GM19035 (cell line): ENCODE measurements at regions not wholly inside any gene's neighbourhood (a gene's known extent, or its start where the extent isn't known, plus 50 kb on each side); places are given as distances from the start of the nearest gene placed in this dataset.

Source experiments
- ATAC-seq: cut with Tn5 transposase; IDR thresholded peaks from one replicate; pipeline ENCODE4 v1.9.1; 2021; ENCODE audit not compliant: unreplicated experiment

DNA sequence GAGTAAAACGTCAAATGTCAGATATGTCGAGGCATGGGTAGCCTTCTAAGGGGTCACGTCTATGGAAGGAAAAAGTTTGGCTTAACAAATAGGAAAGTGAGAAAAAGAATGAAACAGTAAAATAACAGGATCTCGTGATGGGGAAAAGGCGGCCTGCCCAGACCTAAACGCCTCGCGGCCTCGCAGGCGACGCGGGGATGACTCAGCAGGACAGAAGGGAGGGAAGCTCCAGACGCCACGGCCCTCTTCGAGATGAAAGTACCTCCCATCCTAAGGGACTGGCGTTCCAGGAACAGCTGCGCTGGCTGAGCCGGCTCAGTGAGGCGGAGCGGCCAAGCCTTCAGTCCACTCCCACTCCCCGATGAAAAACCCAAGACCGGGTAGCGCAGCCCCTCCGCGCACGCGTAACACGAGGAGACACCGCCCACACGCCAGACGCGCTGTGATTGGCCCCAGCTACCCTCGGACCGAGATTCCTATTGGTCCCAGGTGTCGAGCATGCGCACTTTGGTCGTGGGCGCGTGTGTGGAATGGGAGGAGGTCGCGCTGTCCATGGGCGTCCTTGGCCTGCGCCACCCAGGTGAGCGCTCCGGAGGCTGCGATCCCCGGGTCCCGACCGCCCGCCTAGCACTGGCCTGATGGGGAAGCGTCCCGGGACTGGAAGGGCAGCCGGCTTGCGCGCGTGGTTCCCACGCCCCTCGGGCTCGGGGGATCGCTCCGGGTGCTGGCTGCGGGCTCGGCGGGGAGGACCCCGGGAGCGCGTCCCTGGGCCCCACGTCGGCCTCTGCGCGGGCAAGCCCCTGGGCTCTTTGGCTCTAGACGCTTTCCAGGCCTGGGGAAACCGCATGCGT, 588.5 kb downstream of the MTRR start:
- peak; percentile 91 for ATAC-seq

DNA sequence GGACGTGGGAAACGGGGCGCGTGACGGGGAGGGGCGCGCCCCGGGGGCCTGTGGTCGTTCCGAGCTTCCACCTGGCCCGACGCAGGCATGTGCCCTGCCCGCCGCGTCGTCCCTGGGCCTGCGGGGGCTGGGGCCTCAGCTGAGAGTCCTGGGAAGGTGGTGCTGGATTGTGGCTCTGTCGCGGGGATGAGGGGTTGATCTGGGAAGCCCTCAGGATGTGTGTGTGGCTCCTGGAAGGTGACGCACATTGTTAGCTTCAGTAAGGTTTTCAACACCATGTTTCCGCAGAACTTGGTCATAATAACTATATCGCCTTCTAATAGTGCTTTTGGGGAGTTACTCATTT, 589.1 kb downstream of the MTRR start:
- peak; percentile 15 for ATAC-seq

DNA sequence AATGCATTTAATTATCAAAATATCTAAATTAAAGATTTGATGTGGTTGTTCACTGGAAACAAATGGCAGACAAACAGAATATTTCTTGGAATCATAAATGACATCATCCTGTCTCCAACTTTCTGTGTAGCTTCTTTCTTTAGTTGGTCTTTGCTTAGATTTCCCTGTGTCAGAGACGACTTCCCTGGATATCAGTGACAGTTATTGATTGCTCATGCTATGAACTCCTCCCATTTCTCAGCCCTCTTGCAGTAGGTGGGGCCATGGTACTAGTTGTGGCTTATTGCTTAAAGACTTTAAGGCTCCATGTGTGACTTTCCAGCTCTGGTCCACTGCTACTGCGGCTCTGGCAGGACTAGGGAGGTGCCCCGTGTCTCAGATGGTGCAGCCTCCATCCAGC, 592.6 kb downstream of the MTRR start:
- ATAC-seq = no peak

DNA sequence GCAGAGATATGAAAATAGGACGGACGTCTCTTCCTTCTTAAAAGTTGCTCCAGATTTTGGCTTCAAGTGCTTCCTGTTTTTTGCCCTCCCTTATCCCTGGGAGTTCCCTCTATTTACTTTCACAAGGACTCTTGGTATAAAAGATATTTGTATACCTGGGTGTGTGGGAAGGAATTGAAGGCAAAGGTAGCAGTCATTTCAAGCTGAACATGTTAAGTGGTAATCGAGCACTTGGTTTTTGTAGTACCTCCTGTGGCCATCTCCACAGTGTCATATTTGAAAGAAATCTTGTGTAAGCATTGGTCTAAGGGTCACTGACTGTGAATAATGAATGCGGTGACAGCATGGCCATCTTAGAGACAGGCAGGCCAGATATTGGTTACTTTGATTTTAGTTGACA, 593.6 kb downstream of the MTRR start:
- ATAC-seq = no peak

DNA sequence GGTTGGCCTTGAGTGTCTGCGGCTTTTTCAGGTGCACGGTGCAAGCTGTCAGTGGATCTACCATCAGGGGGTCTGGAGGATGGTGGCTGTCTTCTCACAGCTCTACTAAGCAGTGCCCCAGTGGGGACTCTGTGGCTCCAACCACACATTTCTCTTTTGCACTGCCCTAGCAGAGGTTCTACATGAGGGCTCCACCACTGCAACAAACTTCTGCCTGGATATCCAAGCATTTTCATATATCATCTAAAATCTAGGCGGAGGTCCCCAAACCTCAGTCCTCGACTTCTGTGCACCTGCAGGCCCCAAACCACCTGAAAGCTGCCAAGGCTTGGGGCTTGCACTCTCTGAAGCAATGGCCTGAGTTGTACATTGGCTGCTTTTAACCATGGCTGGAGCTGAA, 601.5 kb downstream of the MTRR start:
- no peak for ATAC-seq

DNA sequence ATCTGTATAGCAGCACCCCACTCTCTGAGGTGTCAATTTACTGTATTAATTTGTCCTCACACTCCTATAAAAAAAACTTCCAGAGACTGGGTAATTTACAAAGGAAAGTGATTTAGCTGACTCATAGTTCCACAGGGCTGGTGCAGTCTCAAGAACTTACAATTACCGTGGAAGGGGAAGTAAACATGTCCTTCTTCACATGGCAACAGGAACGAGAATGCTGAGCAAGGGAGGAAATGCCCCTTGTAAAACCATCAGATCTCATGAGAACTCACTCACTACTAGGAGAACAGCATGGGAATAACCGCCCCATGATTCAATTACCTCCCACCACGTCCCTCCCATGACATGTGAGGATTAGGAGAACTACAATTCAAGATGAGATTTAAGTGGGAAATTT, 602.6 kb downstream of the MTRR start:
- no peak for ATAC-seq

DNA sequence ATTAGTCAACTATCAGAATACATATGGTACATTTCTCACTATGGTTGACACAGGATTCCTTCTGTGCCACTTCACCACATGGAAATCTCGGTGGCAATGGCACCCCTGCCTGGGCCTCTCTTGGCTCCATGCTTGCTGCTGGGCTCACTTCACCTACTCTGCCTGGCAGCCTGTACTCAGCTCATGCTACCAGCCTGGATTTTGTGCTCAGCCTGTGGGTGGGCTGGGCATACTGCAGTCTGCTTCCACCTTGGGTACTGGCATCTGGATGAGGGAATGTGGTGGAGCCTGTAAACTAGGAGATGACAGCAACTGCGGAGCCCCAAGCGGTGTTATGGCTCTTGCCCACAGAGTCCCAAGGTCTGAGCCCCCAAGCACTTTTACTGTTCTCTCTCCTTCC, 604.1 kb downstream of the MTRR start:
- ATAC-seq = no peak

DNA sequence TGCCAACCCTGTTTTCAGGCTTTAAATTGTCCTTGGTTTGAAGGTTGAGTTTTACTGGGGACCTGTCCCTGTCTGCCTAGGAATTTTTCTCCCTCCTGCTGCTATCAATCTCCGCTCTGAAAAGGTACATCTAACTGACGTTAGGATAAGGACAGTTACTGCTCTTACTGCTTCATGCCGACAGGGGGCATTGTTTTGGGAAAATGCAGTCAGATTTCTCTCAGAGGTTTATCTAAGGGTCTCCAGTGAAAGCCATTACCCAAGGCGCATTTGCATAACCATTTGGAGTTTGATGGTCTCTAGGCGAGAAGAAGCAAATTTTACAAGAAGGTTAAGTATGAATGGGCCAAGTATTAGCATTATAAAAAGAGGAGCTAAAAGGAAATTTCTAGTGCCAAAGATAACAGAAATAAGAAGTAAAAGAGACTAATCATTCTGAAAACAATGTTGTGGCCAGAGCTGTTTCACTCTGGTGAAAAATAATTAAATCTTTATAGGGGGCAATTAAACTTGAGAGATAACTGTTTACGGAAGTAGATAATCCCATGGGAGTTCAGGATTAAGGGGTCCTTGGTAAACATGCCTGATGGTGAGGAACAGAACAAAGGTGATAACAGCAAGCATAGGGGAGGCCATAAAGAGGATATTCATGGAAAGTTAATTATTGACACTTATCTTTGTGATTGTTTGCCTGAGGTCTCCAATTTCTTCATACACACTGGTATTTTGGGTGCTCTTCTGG, 605.0 kb downstream of the MTRR start:
- no peak for ATAC-seq

DNA sequence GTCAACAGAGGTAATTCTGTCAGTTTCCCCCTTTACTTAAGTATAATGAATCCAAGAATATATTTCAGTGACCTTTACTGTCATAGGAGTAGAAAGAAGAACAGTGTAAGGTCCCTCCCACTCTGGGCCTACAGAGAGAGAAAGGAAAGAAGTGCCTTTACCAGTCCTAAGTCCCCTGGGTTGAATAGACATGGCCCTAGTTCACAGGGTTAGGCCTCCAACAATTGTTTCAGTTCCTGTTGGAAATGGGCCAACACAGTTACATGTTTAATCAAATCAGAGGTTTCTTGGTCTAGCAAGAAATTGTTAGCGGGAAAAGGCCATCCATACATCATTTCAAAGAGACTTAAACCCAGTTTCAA, 605.6 kb downstream of the MTRR start:
- no peak for ATAC-seq

DNA sequence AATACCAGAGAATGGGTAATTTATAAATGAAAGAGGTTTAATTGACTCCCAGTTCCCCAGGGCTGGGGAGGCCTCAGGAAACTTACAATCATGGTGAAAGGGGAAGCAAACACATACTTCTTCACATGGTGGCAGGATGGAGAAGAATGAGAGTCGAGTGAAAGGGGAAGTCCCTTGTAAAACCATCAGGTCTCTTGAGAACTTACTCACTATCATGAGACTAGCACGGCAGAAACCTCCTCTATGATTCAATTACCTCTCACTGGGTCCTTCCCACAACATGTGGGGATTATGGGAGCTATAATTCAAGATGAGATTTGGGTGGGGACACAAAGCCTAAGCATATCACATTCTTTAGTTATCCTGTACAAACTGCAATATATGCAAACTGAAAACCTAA, 609.4 kb downstream of the MTRR start:
- ATAC-seq = no peak

DNA sequence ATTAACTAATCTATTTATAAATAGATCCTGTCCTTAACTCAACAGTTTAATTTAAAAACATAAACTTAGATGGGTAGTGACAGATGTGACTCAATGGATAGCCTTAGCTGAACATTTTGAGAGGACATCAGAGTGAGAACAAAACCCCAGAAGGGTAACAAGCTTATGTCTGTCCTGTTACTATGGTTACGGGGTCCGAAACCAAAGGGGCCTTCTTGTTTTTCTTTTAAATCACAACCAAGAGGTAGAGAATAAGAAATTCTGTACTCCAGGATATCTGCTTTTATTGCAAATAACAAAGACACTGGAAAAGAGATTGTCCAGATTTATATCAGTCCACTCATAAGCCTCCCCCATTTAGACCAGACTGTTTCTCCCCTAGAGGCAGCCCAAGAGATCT, 612.1 kb downstream of the MTRR start:
- no peak for ATAC-seq

DNA sequence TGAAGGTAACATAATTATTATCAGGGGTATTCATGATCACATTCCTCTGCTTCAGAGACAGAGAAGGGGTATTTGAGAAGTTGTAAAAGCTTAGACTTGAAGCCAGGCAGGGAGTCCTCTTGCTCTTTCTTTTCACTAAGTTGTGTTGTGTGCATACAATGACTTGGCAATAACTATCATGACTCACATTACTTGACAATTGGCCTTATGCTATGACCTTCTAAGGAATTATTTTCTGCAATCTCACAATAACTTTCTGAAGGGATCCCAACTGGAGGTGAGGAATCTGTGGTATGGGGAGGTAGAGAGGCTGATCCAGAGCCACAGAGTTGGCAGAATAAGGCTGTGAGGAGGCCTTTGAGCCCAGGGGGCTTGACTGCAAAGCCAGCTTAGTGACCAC, 622.3 kb downstream of the MTRR start:
- ATAC-seq = no peak

DNA sequence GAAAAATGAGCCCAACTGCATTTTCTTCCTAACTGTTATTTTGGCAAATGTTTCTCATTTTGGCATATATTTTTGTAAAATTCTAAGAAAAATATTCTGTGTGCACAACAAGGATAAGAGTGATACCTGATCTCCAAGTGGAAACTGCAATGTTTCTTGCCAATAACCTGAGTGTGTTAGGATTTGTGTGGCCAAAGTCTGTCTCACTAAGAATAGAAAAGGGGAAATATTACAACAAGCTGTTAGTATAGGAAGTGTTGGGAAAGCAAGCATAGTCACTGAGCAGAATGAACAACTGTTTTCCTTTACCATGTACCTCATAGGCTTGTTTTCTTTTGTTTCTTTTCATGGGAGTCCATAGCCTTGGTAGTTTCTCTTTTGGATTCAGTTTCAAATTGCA, 624.2 kb downstream of the MTRR start:
- ATAC-seq = no peak

DNA sequence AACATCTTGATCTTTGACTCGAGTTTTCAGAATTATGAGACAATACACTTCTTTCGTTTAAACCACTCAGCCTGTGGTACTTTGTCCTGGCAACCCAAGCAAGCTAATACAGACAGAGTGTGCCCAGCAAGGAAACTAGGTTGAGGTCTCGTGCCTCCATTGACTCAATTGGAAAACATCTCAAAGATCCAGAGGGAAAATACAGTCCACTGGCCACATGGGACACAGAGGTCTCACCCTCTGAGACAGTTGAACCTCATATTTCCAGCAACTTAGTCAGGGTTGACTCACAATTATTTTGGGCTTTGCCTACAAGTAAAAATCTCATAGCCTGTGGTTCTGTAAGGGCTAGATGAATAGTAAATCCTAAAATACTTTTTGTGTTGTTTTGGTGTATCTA, 631.5 kb downstream of the MTRR start:
- ATAC-seq = no peak

DNA sequence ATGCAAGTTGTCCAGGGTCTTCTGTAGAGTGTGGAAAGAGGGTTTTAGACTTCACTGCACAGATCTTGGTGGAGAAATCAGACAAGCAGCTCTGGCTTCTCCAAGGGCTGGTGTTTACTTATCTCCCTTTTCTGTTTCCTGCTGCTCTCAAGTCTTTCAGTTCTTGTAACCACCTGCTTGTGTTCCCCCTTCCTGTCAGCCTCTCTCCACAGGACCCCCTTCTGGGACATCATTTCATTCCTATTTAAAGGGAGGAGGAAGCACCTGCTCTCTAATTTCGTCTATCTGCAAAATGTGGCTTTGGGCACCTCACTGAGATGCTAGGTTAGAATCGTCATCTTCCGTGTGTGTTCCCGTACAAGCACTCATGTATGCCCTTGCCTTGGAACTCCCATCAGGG, 636.2 kb downstream of the MTRR start:
- no peak for ATAC-seq

DNA sequence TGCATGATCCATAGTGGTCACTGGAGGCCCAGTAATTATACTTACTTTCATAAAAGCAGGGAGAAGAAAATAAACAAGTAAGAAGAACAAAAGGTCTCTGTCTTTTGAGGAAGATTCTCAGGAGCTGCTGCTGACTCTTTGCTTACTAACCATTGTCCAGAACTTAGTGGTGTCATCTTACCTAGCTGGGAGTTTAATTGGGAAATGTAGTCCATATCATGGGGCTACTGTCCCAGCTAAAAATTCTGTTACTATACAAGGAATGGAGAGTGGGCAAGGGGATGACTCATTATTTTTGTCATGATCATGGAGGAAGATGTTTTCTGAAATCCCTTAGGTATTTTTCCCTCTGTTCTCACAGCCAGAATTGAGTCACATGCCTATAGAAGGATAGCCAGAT, 639.3 kb downstream of the MTRR start:
- ATAC-seq = no peak

DNA sequence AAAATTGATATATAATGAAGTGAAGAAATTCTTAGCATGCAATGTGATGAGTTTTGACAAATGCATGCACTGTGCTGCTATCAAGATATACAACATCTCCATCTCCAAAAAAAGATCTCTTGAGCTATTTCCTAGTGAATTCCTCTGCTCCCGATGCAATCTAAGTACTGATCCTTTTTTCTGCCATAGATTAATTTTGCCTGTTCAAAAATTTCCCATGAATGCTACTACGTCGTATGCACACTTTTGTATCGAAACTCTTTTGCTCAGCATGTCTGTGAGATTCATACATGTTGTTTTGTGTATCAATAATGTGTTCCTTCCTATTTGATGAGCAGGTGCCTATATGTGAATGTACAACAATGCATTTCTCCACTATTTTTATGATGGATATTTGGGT, 647.4 kb downstream of the MTRR start:
- no peak for ATAC-seq

DNA sequence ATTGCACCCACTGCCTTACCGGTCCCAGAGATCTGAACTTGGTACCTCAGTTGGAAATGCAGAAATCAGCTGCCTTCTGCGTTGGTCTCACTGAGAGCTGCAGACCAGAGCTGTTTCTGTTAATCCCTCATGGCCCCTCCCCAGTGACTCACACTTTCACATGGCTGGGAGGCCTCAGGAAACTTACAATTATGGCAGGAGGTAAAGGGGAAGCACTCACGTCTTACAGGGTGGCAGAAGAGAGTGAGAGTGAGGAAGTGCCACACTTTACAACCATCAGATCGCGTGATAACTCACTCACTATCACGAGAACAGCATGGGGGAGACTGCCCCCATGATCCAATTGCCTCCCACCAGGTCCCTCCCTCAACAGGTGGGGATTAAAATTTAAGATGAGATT, 648.5 kb downstream of the MTRR start:
- no peak for ATAC-seq

DNA sequence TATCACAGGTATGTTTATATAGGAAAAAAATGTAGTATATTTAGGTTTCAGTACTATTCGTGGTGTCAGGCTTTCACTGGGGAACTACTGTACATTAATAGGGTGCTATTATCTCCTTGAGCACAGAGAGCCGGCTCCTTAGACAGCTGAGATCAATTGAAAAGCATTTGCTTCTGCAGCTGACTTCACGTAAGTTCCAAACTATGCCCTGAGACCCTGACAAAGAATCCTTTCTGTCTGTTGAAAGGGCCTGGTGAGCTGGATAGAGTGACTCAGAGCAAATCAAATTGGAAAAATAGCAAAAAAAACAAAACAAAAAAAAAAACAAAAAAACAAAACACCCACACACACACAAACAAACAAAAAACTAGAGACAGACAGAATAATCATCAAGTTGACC, 652.0 kb downstream of the MTRR start:
- no peak for ATAC-seq

DNA sequence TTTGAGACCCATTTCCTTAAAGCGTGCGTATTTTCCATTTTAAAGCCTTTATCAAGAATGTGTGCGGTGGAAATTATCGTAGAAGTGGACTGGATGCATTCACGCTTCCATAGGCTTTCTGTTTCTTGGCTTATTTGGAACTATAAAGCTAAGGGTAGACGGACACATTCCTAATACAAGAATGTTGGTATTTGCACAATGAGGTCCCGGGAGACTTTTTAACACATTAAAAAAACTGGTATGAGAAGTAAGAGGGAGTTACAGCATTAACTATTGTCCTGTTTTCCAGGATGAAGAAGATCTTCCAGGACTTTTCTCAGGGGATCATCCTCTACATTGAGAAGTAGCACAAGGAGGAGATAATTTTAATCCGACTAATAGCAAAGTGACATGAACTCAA, 653.0 kb downstream of the MTRR start:
- no peak for ATAC-seq

DNA sequence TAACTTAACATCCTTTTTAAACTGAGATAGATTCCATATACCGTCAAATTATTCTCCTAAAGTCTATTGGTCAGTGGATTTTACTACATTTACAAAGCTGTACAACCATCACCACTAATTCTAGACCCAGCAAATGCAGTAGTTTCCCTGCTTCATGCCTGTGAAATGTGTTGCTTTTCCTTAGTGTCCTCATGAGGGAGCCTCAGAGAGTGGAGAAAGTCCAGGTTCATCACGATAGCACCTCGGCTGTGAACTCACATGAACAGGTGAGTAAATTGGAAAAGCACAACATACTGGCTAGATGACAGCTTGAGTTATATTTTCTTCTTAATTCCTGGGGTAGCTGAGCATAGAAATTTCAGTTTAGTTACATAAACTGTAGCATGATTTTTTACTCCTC, 653.7 kb downstream of the MTRR start:
- no peak for ATAC-seq

DNA sequence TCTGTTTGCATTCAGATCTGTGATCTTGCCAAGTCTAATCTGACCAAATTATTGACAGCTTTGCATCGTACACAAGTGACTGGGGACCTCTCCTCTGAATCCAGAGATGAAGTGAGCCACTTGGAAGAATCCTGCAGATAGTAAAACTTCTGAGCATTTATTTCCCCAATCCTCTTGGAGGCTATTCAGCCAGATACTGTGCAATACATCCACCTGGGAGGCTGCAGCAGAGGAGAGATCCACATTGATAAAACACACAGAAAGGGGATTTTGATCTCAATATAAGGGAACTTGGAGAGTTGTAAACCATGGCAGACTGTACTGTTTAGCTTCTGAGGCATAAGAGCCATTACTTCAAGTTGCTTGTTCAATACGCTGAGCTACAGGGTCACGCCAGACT, 654.6 kb downstream of the MTRR start:
- ATAC-seq = no peak

DNA sequence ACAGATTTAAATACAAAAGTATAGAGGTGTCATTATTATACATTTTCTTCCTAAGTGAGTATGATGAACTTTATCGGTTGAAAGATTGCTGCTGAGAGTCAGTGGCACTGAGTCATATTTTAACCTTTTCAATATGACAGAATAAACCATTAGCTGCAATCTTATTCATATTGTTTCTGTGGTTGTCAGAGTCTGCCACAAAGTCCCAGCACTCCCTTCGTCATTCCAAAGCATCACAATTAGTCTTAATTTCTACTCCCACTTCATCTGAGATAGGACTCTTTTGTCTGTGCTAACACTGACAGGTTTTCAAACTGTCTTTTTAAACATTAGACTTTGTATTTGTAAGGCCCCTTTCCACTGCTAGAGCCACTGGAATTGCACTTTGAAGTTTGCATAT, 656.9 kb downstream of the MTRR start:
- ATAC-seq = no peak
